ENCODE measurements at regions not wholly inside any gene's neighbourhood (a gene's known extent, or its start where the extent isn't known, plus 50 kb on each side); places are given as distances from the start of the nearest gene placed in this dataset.

DNA sequence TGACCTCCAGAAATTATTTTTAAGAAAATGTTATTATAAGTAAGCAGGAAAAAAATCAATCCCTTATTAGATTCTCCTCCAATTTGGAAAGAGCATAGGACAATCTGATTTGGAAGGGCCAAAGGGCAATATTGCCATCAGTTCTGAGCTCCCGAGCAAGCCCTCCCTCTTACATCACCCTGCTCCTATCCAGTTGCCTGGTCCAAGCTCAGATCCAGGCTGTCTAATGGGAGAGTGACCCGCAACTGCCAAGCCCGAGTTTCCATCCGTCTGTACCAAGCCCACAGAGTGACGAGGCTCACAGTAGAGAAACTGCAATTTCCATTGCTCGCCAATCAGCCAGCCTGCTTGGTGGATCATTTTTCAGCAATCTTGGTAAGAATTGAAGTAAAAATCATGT, 187.7 kb downstream of the MEX3B start:
- Histone ChIP-seq H3K4me1 (ENCODE audit: control insufficient read depth, insufficient read depth, low read length) (no peaks in the 10 kb centered on the region), H3K4me3 (ENCODE audit: low read length) (no peak overlapping the region), H3K9me3 (replicated peaks; ENCODE audit: low read length) (no peaks in the 10 kb centered on the region), H3K9ac (ENCODE audit: low read depth, low read length) (no peak overlapping the region), H3K27me3 (ENCODE audit: control insufficient read depth, insufficient read depth, low read length) (no peaks in the 10 kb centered on the region), H3K4me2 (ENCODE audit: low read length) (no peak overlapping the region), H3K36me3 (ENCODE audit: insufficient read depth, low read length) (no peaks in the 10 kb centered on the region)

- Histone ChIP-seq H3K27me3 (ENCODE audit: control insufficient read depth, insufficient read depth, low read length) (no peaks in the 10 kb centered on the region), H3K4me2 (ENCODE audit: low read length) (no peak overlapping the region), H3K4me1 (ENCODE audit: control insufficient read depth, insufficient read depth, low read length) (no peaks in the 10 kb centered on the region), H3K36me3 (ENCODE audit: insufficient read depth, low read length) (no peaks in the 10 kb centered on the region), H3K9me3 (replicated peaks; ENCODE audit: low read length) (no peaks in the 10 kb centered on the region), H3K9ac (ENCODE audit: low read depth, low read length) (no peak overlapping the region), H3K4me3 (ENCODE audit: low read length) (no peak overlapping the region)
Measured at GRCh38 chr15:81856634-81857026, 189.2 kb downstream of the MEX3B start.

- Histone ChIP-seq H3K27me3 (ENCODE audit: control insufficient read depth, insufficient read depth, low read length) (no peaks in the 10 kb centered on the region), H3K9me3 (replicated peaks; ENCODE audit: low read length) (no peaks in the 10 kb centered on the region), H3K4me1 (ENCODE audit: control insufficient read depth, insufficient read depth, low read length) (no peaks in the 10 kb centered on the region), H3K9ac (ENCODE audit: low read depth, low read length) (no peak overlapping the region), H3K4me2 (ENCODE audit: low read length) (no peak overlapping the region), H3K4me3 (ENCODE audit: low read length) (no peak overlapping the region), H3K36me3 (ENCODE audit: insufficient read depth, low read length) (no peaks in the 10 kb centered on the region)
Measured at GRCh38 chr15:81856001-81856633, 189.7 kb downstream of the MEX3B start.

- Histone ChIP-seq H3K36me3 (ENCODE audit: insufficient read depth, low read length) (no peaks in the 10 kb centered on the region), H3K9me3 (replicated peaks; ENCODE audit: low read length) (no peaks in the 10 kb centered on the region), H3K27me3 (ENCODE audit: control insufficient read depth, insufficient read depth, low read length) (no peaks in the 10 kb centered on the region), H3K4me3 (ENCODE audit: low read length) (no peak overlapping the region), H3K9ac (ENCODE audit: low read depth, low read length) (no peak overlapping the region), H3K4me2 (ENCODE audit: low read length) (no peak overlapping the region), H3K4me1 (ENCODE audit: control insufficient read depth, insufficient read depth, low read length) (no peaks in the 10 kb centered on the region)
Measured at GRCh38 chr15:81853150-81853748, 192.6 kb downstream of the MEX3B start.

DNA sequence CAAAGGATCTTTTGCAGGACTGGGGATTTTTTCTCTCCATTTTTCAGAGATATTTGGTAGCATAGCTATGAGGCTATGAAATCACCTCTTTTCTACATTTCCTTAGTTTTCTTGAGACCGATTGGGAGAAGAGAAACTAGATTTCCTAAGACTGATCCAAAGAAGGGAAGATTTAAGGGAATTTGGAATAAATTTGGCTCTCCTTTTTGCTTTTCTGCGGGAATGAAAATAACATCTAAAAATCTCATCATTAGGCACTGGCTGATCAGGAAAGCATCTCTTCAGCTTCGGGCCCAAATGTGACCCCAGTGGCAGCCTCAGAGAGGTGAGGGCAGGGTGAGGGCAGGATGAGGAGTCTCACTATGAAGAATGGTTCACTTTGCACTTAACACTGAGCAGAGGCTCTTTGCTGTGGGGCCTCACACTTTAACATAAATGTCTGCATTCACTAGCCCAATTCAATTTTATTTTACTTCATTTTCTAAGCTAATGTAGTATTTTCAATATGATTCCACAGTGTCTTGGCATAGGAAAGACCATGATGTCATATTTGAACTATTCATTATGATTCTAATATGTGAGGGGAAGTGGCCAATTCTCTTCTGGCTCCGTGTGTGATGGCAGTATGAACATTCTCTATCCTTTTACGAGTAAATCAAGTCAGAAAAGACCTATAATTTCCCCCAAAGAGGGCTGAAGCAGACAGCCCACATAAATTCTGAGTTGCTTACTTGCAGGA, 193.2 kb downstream of the MEX3B start:
- no peak overlapping the region for H3K4me2 ChIP-seq (ENCODE audit: low read length)
- H3K36me3 ChIP-seq (ENCODE audit: insufficient read depth, low read length), result no peaks in the 10 kb centered on the region
- no peak overlapping the region for H3K9ac ChIP-seq (ENCODE audit: low read depth, low read length)
- H3K27me3 ChIP-seq (ENCODE audit: control insufficient read depth, insufficient read depth, low read length), result no peaks in the 10 kb centered on the region
- H3K4me1 ChIP-seq (ENCODE audit: control insufficient read depth, insufficient read depth, low read length), result no peaks in the 10 kb centered on the region
- no peaks in the 10 kb centered on the region for H3K9me3 ChIP-seq (replicated peaks; ENCODE audit: low read length)
- no peak overlapping the region for H3K4me3 ChIP-seq (ENCODE audit: low read length)

DNA sequence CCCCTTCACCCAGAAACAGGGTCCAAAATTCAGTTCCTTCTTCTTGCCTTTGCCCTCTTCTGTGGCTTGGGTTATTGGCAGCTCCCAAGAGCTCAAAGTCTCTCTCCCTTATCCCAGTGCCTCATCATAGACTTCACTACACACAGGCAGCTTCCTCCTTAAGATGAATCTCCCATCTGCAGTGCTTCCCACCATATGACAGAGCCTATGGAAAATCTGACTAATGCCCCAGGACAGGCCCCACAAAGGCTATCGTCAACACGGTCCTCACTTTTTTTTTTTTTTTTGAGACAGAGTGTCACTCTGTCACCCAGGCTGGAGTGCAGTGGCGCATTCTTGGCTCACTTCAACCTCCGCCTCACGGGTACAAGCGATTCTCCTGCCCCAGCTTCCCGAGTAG, 194.1 kb downstream of the MEX3B start:
- H3K9me3 ChIP-seq (replicated peaks; ENCODE audit: low read length), result no peaks in the 10 kb centered on the region
- H3K4me1 ChIP-seq (ENCODE audit: control insufficient read depth, insufficient read depth, low read length), result no peaks in the 10 kb centered on the region
- H3K27me3 ChIP-seq (ENCODE audit: control insufficient read depth, insufficient read depth, low read length), result no peaks in the 10 kb centered on the region
- H3K4me2 ChIP-seq (ENCODE audit: low read length), result no peak overlapping the region
- H3K9ac ChIP-seq (ENCODE audit: low read depth, low read length), result no peak overlapping the region
- H3K36me3 ChIP-seq (ENCODE audit: insufficient read depth, low read length), result no peaks in the 10 kb centered on the region
- no peak overlapping the region for H3K4me3 ChIP-seq (ENCODE audit: low read length)

GRCh38 chr15:81851325-81851724, 194.5 kb downstream of the MEX3B start:
- H3K4me1 ChIP-seq (ENCODE audit: control insufficient read depth, insufficient read depth, low read length), result no peaks in the 10 kb centered on the region
- no peaks in the 10 kb centered on the region for H3K27me3 ChIP-seq (ENCODE audit: control insufficient read depth, insufficient read depth, low read length)
- no peak overlapping the region for H3K4me3 ChIP-seq (ENCODE audit: low read length)
- no peaks in the 10 kb centered on the region for H3K36me3 ChIP-seq (ENCODE audit: insufficient read depth, low read length)
- no peak overlapping the region for H3K9ac ChIP-seq (ENCODE audit: low read depth, low read length)
- no peaks in the 10 kb centered on the region for H3K9me3 ChIP-seq (replicated peaks; ENCODE audit: low read length)
- H3K4me2 ChIP-seq (ENCODE audit: low read length), result no peak overlapping the region

DNA sequence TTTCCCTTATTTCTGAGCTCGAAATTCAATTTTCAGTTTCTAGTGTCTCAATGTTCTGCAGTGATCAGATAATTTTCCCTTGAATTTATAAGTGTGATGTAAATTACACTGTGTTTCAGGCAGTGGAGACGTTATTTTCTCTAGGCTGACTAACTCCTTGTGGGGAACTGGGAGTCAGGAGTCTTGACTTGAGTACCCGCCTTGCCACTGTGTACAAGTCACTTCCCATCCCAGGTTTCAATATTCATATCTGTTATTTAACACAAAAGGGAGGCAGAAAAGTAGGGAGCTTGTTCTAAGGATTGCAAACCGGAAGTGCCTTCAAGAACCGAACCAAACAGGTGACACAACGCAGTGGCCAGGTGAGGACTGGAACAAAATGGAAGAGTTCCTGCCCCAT, 196.5 kb downstream of the MEX3B start:
- no peaks in the 10 kb centered on the region for H3K9me3 ChIP-seq (replicated peaks; ENCODE audit: low read length)
- no peak overlapping the region for H3K4me2 ChIP-seq (ENCODE audit: low read length)
- no peak overlapping the region for H3K9ac ChIP-seq (ENCODE audit: low read depth, low read length)
- H3K36me3 ChIP-seq (ENCODE audit: insufficient read depth, low read length), result no peaks in the 10 kb centered on the region
- no peaks in the 10 kb centered on the region for H3K4me1 ChIP-seq (ENCODE audit: control insufficient read depth, insufficient read depth, low read length)
- no peak overlapping the region for H3K4me3 ChIP-seq (ENCODE audit: low read length)
- H3K27me3 ChIP-seq (ENCODE audit: control insufficient read depth, insufficient read depth, low read length), result no peaks in the 10 kb centered on the region

- H3K27me3 ChIP-seq (ENCODE audit: control insufficient read depth, insufficient read depth, low read length), result no peaks in the 10 kb centered on the region
- no peaks in the 10 kb centered on the region for H3K9me3 ChIP-seq (replicated peaks; ENCODE audit: low read length)
- no peak overlapping the region for H3K4me3 ChIP-seq (ENCODE audit: low read length)
- no peaks in the 10 kb centered on the region for H3K36me3 ChIP-seq (ENCODE audit: insufficient read depth, low read length)
- no peak overlapping the region for H3K4me2 ChIP-seq (ENCODE audit: low read length)
- no peaks in the 10 kb centered on the region for H3K4me1 ChIP-seq (ENCODE audit: control insufficient read depth, insufficient read depth, low read length)
- no peak overlapping the region for H3K9ac ChIP-seq (ENCODE audit: low read depth, low read length)
Measured at GRCh38 chr15:81848701-81849100, 197.1 kb downstream of the MEX3B start.

DNA sequence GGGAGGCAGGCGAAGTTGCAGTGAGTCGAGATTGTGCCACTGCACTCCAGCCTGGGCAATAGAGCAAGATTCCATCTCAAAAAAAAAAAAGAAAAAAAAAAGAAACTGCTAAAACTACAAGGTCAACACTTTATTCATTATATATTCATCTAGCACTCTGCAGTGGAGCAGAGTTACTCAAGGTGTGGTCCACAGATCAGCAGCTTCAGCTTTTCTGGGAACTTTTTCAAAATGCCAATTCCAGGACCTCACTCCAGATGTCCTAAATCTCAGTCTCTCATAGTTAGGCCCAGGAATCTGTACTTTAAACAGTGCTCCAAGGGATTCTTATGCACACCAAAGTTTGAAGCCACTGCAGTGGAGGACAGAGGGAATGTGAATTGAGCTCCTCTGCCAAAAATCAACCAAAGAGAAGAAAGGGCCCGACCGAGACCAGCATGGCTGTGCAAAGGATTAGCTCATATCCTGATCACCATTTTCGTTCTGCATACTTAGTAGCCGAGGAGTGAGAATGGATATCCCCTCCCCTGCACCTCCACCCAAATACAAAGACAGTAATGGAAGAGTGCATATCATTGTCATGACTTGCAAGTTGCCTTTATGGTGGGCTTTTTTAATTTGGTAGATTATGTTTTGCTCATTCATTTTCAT, 201.9 kb downstream of the MEX3B start:
- Histone ChIP-seq H3K4me2 (ENCODE audit: low read length) (no peak overlapping the region), H3K4me1 (ENCODE audit: control insufficient read depth, insufficient read depth, low read length) (no peaks in the 10 kb centered on the region), H3K27me3 (ENCODE audit: control insufficient read depth, insufficient read depth, low read length) (no peaks in the 10 kb centered on the region), H3K9me3 (replicated peaks; ENCODE audit: low read length) (no peaks in the 10 kb centered on the region), H3K9ac (ENCODE audit: low read depth, low read length) (no peak overlapping the region), H3K4me3 (ENCODE audit: low read length) (no peak overlapping the region), H3K36me3 (ENCODE audit: insufficient read depth, low read length) (no peaks in the 10 kb centered on the region)

DNA sequence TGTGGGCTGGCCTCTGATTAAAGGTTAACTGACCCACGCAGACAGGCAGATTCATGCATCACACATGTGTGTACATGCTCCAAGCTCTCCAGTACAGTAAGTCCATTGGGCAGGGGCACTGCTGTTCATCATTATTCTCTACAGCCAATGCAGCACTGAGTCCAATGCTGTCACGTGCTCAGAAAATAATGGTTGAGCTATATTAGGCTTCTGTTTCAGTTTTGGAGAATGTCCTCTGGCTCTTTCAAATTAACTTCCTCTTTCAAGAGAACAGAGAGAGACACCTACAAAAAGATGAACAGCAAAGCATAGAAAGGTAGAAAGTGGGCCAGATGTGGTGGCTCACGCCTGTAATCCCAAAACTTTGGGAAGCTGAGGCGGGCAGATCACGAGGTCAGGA, 202.6 kb downstream of the MEX3B start:
- Histone ChIP-seq H3K4me1 (ENCODE audit: control insufficient read depth, insufficient read depth, low read length) (no peaks in the 10 kb centered on the region), H3K9me3 (replicated peaks; ENCODE audit: low read length) (no peaks in the 10 kb centered on the region), H3K27me3 (ENCODE audit: control insufficient read depth, insufficient read depth, low read length) (no peaks in the 10 kb centered on the region), H3K4me3 (ENCODE audit: low read length) (no peak overlapping the region), H3K4me2 (ENCODE audit: low read length) (no peak overlapping the region), H3K9ac (ENCODE audit: low read depth, low read length) (no peak overlapping the region), H3K36me3 (ENCODE audit: insufficient read depth, low read length) (no peaks in the 10 kb centered on the region)

All from skeletal muscle satellite cell (primary cell).